Renal pelvis (tissue), 1 donor: ENCODE measurements at regions not wholly inside any gene's neighbourhood (a gene's known extent, or its start where the extent isn't known, plus 50 kb on each side); places are given as distances from the start of the nearest gene placed in this dataset.
"Not testable (repeated sequence)": the region's sequence is repeated elsewhere in the genome, so short reads cannot be mapped to it uniquely, and the experiment has no call there.

Experiments
- DNase-seq: peaks from one replicate; pipeline ENCODE4 v3.0.0-alpha.2; 2013

GRCh38 chr11:19433367-19433766 lies 192.6 kb upstream of the E2F8 start:
- DNase-seq = no peak

- DNase-seq = no peak
These were observed 191.8 kb upstream of the E2F8 start for GRCh38 chr11:19432370-19433061.

GRCh38 chr11:19430754-19431398 lies 190.1 kb upstream of the E2F8 start:
- DNase-seq = no peak

GRCh38 chr11:19430346-19430745 lies 189.6 kb upstream of the E2F8 start:
- DNase-seq = no peak

GRCh38 chr11:19429108-19429760 lies 188.5 kb upstream of the E2F8 start:
- DNase-seq = no peak

- no peak for DNase-seq
These were observed 187.7 kb upstream of the E2F8 start for GRCh38 chr11:19428206-19429002.

GRCh38 chr11:19426756-19427403 lies 186.1 kb upstream of the E2F8 start:
- DNase-seq = no peak

- no peak for DNase-seq
These were observed 185.4 kb upstream of the E2F8 start for GRCh38 chr11:19426011-19426755.

- peak; percentile 37 for DNase-seq
These were observed 181.5 kb upstream of the E2F8 start for GRCh38 chr11:19422276-19422675.

GRCh38 chr11:19420868-19421533 lies 180.3 kb upstream of the E2F8 start:
- DNase-seq = no peak

GRCh38 chr11:19419808-19420207 lies 179.1 kb upstream of the E2F8 start:
- DNase-seq = no peak

- no peak for DNase-seq
These were observed 178.4 kb upstream of the E2F8 start for GRCh38 chr11:19419021-19419750.

GRCh38 chr11:19418221-19418620 lies 177.5 kb upstream of the E2F8 start:
- no peak for DNase-seq

- not testable (repeated sequence) for DNase-seq
These were observed 171.3 kb upstream of the E2F8 start for GRCh38 chr11:19412070-19412469.

GRCh38 chr11:19410032-19410431 lies 169.3 kb upstream of the E2F8 start:
- DNase-seq = no peak

GRCh38 chr11:19409307-19409706 lies 168.6 kb upstream of the E2F8 start:
- no peak for DNase-seq

- no peak for DNase-seq
These were observed 167.0 kb upstream of the E2F8 start for GRCh38 chr11:19407677-19408270.

GRCh38 chr11:19405966-19406365 lies 165.2 kb upstream of the E2F8 start:
- DNase-seq = no peak

GRCh38 chr11:19404787-19405186 lies 164.0 kb upstream of the E2F8 start:
- no peak for DNase-seq
